ENCODE measurements at regions not wholly inside any gene's neighbourhood (a gene's known extent, or its start where the extent isn't known, plus 50 kb on each side); places are given as distances from the start of the nearest gene placed in this dataset.

DNA sequence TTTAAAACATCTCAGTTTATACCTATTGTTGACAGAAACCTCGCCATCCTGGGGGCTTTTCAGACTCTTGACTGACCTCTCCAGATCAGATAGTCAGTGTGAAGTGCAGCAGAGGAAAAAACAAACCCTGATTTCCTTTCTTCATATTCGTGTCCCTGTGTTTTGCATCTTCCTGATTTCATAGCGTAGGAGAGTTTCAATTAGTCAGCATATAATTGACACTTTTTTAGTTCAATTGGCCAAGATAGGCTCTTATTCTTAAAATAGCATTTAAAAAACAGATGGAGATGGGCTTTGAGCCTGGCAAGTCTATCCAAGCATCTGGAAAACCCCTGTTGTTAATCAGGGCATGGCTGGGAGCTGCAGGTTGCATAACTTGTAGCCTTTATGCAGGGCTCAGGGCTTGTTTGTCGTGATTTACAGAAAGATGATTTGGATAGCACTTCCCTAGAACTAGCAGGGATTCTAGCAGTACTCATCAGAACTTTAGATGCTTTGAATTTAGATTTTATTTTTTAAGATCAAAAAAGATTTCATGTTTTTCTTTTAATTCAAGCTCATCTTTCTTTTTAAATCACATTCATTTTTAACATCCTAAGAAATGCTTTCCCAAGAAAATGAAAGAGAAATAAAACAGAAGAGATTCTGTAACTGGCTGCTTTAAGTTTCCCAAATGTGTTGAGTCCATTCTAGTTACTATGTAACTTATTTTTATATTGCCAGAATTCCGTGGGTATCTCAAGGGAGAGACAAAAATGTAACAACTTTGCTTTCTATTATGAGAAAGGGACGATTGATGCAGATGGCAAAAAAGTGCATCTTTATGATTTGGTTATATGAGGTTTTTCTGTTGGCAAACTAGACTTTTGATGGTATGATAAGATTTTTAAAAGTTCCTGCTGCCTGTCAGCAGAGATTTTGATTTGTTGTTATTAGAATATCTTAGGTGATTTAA lies 270.8 kb upstream of the FZD8 start:
- FAIRE-seq, result no peak

DNA sequence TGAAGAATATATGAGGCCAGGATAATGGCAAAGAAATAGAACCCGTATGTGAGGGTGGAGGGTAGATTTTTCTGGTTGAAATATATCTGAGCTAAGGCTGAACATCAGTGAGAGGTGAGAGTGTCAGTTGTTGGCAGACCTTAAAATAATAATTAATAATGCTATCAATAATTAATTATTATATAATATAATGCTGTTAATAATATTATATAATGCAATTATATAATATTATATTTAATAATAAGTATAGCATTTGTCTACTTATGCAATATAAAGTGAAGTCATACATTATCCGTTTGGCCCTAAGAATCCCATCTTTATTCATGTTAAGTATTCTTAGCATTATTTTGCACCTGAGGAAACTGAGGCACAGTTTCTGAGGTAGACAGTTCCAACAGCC lies 269.9 kb upstream of the FZD8 start:
- FAIRE-seq, result no peak

DNA sequence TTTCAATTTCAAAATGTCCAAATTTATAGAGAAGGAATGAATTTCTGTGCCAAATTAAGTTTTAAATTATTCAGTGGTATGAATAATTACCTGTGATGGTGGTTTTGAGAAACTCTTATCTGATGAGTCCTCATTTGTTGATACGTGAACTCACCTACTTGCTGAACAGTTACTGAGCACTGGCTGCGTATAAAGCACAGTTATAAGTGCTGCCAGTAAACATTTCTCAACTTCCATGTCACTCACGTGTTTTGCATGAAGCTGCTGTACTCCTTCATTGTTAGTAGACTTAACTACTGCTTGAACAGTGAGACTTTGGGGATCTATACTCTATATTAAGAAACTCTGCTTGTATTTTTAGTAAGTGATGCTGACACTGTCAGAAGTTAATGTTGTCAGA lies 269.1 kb upstream of the FZD8 start:
- no peak for FAIRE-seq

DNA sequence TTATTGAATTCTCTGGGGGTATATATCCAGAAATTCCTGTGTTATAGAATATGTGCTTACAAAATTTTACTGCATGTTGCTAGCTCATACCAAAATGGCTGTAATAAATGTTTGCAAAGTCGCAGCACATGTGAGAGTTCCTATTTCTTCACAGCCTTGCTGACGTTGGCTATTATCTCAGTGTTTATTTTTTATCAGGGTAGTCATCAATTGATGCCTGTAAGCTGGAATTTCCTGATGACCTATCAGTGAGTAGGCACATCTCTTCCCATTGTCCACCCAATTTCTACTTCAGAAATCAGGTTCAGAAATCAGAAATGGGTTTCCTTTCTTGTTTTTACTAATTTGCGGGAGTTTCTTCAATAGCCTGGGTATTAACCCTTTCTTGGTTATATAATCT lies 268.1 kb upstream of the FZD8 start:
- no peak for FAIRE-seq

DNA sequence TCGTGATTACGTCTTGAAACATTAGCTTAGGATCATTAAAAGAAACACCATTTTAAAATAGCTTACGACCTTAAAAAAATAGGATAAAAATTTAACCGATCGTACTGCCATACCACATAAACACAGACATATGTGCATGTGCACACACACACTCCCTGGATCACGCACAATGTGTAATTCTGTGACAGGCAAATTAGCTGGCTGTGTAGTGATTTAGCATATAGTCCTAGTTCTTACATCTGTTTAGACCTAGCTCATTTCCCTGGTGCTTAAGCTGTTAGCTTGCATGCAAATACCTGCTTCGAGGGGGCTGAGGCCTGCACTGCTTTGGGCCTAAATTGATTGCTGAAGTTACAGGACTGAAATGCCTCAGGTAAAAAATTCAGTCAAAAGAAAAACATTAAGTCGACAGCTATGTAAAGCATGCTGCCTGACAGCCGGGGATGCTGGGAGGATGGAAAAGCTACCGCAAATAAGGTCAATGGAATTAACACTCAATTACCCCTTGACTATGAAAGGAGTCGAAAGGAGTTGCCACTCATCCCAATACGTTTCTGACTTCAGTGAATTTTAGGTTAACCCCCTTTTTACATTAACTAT lies 267.1 kb upstream of the FZD8 start:
- no peak for FAIRE-seq

DNA sequence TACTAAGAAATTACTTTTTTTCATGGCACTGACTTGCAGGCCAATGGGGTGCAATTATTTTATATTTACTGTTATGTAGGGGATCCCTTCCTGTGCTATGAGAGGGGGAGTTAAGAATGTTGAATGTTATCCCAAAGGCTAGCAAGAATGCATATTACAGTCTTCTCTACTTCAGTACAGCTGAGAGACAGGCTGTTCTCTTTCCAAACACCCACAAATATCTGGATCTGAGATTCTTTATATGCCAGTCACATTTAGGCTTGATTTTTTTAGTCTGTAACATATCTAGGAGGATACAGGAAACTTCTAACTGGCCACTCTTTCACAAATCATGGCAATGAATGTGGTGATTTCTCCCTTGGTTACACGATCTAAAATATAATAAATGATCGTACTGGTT lies 266.4 kb upstream of the FZD8 start:
- no peak for FAIRE-seq

DNA sequence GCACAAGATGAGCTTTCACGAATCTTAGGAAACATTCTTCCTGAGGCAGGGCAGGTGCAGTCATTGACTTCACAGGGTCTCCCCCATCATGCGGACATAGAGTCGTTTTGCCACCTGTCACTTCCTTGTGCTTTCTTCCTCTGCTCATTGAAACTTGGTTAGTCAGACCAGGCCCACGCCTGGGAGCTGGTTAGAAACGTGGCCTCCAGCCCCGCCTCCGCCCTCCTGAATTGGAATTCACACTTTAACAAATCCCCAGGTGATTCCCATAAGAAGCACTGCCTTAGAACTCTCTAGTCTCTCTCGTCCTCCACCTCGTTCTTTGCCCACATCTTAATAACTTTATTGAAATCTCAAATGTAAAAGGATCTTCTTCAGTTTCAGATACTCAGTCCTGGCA lies 265.5 kb upstream of the FZD8 start:
- FAIRE-seq, result no peak

DNA sequence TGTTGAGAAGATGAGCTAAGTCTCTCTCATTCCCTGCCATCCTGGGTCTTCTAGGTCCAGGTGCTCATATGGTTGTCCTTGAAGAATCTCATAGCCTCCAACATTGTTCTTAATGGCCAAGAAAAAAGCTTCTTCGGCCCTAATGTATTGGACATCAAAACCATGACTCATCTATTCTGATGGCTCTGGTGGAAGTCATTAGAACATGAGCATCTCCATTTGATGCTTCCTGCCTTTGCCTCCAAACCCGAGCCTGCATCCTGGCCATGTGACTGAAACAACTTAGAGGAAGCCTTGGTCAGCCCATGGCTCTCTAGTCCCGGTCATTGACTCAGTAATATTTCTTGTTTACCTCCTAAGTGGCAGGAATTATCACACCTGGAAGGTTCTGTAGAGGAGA lies 264.1 kb upstream of the FZD8 start:
- no peak for FAIRE-seq

DNA sequence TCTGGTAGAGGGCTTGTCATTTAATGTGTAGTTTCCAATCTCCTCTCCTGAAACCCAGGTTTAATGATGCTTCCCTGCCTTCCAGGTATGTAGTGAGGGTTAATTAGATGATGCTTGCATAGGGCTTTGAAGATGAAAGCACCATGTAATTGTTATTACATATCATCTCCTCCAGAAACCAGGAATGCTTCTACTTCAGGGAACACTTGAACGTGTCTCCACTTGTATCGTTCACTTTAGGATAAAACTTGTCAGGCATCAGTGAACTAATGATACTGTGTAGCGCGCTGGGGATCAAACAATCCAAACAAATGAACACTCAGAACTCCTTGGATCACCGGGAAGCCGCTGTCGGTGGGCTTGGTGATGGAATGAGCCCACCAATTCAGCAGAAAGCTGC lies 260.9 kb upstream of the FZD8 start:
- no peak for FAIRE-seq

DNA sequence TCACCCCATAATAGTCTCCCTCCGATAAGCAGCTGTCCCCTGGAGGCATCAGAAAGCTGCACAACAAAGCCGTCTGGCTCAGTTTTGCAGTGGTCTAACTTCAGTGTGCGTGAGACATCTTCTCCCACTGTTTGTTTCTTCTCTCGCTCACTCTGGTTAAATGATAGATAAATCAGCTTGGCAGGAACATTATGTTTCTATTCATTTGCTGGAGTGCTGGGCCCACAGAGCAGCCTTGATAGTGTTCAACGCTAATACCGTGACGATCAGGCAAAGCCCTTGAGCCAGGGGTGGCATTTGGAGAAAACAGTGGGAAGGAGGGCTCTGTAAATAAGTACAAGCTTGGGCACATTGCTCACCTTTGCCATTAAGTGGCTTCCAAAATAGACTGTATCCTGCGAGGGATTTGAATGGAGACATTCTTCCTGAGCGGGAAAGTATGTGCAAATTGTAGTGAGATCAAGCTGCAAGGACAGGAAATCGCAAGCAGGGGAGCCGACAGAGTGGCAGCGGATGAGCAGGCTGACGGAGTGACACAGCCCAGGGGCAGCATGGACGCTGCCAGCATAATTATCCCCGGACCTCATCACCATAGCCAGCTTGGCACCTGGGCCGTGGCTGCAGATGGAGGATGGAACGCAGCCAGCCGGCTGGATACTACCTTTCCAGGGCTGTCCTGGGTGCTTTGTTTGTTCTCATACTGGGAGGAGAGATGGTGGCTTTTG lies 256.8 kb upstream of the FZD8 start:
- FAIRE-seq, result no peak

DNA sequence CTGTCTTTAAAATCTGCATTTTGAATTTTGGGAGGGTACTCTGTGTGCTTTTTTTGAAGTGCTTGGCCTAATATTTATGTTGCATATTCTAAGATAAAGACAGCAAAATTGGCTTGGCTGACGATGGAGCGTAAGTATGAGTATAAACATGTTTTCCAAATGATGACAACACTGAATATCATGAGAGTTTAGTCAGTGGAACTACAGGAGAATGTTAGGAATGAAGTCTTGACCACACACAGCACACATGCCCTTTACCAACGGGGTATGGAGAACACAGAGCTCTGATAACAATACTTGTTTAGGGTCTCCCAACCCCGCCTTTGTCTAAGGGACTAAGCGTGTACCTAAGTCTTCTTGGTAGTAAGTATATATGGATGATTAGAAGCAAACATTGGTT lies 253.9 kb upstream of the FZD8 start:
- FAIRE-seq, result no peak

DNA sequence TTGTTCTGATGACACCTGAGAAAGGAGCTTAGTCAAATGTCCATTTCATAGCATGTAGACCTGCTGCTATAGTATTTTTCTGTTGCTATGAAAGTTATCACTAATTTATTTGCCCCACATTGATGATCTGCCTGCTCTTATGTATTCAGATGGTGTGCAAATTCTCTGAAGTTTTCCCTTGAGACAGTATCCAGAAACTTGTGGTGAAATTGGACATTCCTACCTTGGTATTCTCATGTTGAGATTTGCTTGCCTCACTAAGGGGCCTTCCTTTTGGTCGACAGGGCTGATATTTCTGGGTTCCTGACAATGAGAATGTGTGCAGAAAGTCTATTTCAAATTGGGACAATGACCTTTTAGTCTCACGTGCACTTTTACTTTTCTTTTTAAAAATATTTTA lies 253.2 kb upstream of the FZD8 start:
- no peak for FAIRE-seq

DNA sequence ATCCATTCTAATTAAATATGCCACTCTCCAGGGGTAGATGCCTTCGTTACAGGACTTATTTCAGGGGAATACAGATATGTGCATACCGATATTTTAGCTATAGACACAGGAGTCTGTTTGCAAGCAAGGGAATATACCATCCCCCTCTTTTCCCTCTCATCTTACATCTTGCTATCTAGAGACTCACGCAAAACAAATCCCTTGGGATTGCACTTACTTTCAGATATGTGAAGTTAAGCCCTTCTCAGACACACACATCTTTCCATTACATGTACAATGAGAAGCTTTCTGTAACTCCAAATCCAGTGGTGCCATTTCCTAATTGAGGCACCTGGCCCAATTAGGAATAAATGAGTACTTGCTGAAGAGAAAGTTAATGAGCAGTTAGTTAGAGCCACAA lies 250.4 kb upstream of the FZD8 start:
- no peak for FAIRE-seq

DNA sequence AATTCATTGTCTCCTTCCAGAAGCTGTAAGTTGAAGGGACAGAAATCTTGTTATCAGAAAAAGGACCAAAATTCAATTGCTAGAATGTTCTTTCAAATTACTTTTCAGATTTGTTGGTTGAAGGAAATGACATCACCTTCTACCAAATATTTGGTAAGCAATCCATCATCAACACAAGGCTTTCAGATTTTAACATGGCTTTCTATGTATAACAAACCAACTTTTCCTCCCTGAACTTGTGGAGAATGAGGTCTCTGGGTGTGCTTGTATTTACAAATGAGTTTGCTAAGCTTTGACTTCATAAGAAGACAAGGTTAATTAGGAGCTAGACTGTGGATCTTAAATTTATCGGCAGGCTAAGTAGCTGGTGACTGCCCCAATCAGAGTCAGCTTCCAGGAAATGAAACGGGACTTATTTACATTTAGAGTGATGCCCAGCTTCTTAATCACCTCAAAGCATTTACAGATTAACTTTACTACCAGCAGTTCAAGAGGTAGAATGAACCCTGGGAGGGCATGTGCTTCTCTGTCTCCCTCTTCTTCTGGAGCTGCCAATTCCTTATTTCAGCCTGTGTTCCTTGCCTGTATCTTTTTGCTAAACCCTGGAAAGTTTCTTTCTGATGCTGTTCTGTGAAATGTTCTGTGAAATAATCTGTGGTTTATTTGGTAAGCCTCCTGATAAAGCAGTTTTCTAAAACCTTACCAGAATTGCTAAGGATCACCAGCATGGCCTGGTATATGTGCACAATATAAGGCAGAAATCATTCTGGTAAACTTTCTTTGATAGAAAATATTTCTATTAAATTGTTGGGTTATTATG lies 248.8 kb upstream of the FZD8 start:
- FAIRE-seq, result no peak

DNA sequence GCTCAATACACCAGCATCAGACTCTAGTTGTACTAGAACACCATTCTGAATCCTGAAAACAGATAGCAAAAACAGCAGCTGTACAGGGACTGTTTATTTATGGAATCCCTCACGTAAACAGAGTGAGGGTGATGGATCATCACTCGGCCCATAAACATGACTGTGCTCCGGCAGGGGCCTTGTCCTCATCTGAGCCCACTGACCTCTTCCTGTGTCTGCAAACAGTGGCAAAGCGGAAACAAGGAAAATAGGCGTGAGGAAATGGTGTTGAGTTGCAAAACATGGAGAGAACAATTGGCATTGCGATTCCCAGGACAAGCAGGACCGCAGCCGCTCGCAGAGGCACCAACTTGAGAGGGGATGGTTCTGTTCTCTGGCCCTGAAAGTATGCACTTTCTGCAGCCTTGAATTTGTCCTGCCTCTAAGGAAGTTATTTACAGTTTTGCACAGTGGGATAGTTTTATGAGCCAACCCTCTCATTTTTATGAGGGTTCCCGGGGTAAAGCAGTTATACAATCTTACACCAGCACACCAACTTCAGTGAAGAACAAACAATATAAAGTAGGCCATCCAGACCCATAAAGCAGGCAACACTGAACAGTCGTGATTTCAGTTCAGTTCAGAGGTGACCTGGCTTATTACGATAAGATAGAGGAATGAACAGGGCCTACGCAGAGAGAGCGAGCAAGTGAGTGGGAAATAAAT lies 248.0 kb upstream of the FZD8 start:
- FAIRE-seq, result no peak

DNA sequence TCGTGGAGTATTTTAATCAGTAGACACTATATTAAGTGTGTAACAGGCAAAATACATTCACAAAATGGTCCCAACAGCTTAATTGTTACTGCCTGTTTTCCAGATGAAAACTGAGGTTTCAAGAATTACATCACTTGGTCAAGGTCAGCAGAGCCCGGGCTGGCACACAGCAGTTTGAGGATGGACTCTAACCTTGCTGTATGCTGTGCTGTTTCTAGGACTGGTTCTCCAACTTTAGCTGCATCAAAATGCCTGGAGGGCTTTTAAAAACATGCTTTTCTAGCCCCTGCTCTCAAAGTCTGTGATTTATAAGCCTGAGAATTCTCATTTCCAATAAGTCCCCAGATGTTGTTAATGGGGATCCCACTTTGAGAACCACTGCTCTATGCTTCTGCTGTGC lies 247.1 kb upstream of the FZD8 start:
- no peak for FAIRE-seq

DNA sequence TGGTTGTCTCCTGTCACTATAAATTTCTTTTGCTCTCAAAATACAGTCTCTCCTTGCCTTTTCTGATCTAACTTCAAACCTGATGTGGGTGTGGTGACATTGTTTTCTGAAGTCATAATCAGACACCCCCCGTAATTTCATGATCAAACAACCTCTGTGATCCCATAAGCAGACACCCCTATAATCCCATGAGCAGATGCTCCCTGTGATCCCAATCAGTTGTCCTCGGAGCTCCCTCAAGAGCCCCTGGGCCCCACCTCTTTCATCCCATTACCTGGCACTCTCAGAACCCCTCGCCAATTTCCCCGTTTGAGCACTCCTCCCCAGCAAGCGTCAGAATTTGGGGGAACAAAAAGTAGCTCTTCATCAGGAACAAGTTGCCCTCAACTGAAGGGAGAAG lies 246.3 kb upstream of the FZD8 start:
- FAIRE-seq, result no peak

DNA sequence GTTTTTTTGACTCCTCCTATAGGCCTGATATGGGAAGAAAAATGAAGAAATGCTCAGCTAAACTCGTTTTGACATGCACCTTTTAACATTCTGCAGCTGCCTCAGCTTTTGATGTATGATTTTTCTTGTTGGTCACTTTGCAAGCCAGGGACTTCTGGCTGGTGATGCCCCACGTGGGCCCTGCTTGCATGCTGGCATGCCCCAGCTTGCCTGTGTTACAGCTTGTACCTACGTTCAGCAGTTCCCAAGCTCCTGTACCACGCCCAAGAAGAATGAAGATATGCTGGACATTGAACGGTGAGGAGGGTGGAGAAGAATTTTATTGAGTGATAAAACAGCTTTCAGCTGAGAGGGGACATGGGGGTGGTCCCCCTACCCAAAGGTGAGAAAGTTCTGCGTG lies 245.6 kb upstream of the FZD8 start:
- FAIRE-seq, result no peak

DNA sequence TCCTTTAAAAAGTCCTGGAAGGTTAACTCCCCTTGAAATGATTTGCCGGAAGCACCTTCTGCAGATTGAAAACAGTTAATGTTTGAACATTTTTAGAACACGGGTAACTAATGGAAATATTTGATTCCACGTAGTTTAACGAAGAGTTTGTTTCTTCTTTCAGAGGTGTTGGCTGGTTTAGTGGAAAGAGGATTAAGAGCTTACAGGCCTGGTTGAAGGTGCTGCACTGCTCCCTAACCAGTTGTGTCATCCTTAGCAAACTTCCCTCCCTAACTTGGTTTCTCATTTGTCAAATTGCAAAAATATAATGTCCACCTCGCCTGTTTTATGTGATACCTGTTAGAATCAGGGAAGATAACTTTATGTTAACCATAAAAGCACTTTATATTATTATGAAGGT lies 243.0 kb upstream of the FZD8 start:
- no peak for FAIRE-seq

DNA sequence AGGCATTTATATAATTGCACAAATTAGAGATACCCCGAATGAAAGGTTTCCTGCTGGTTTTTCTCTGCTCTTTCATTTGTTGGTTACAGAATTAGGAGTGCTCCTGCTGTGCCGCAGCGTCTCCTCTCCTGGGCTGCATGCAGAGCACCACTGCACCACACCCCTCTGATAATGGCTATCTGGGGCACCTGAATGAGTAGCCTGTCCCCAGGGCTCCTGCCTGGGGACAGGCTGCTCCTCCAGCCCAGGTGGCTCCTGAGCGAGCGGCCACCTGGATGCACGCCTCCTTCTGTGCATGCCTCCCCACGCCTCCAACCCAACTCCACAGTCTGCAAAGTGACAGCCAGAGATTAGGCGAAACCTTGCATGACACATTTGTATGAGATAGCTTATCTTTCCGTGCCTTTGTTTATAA lies 242.6 kb upstream of the FZD8 start:
- FAIRE-seq, result no peak

DNA sequence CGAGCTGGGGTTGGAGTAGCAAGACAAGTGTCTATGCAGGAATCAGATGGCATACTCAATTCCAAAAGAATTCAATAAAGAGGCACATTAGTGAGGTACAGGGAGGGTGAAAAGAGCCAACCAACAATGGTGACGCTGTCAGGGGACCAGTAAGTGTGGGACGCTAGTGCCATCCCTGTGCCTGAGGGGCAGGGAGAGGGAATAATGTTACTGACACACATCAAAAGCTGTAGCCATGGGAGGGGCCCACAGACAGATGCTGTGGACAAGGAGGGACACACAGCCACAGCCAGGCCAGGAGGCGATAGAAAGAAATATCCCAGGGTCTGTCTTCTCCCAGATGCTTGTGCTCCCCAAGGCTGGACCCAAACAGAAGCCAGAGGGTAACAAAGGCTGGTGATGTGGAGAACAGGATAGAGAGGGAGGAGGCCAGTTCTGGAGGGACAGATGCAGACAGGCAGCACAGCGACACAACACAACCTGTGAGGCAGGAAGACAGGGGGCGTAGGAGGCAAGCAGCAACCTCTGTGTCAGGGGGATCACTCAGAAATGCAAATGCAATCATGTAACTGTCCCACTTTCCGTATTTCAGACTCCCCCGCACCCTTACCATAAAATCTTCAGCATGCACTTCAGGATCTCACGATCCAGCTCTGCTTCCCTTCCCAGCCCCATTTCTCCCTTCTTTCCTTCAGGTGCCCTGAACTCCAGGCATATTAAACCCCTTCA lies 240.5 kb upstream of the FZD8 start:
- no peak for FAIRE-seq

DNA sequence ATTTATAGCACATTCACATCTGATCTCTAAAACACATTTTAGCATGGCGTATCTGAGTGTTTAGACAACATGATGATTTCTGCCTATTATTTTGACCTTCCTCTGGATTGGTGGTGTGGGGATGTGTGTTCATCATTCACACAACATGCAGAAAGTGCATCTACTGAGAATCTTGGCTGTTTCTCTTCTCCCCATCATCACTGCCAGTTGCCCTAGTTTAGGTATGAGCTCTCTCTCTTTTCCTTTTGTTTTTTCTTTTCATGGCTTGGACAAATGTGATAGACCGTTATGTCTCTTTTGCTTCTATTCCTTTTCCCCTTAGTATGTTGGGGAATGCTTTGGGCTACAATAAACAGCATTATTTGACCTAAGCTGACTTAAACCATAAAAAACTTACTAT lies 239.2 kb upstream of the FZD8 start:
- no peak for FAIRE-seq
